ENCODE measurements at regions not wholly inside any gene's neighbourhood (a gene's known extent, or its start where the extent isn't known, plus 50 kb on each side); places are given as distances from the start of the nearest gene placed in this dataset.
"Not testable (repeated sequence)": the region's sequence is repeated elsewhere in the genome, so short reads cannot be mapped to it uniquely, and the experiment has no call there.

GRCh38 chr6:133051240-133051639 lies 189.9 kb upstream of the EYA4 start:
- DNase-seq (ENCODE audit: low read depth, low spot score): no peak

DNA sequence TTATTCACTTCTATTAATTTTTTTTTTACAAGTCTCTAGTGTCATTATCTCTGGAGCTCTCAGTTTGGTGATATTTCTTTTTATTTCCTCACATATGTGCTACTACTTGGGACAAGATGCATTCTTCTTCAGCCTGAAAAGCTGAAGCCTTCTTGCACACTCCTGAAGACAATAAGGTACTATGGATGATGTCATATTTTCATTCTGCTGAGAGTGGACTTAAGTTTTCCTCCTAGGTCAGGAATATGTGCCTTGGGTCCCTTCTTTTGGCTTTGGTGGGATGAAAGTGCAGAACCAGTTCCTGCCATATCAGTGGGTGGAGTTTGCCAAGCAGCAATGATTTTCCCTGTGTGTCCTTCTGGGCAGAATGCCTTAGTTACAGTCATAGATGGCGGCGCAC lies 188.7 kb upstream of the EYA4 start:
- DNase-seq (ENCODE audit: low read depth, low spot score): no peak

GRCh38 chr6:133055441-133055966 lies 185.7 kb upstream of the EYA4 start:
- no peak for DNase-seq (ENCODE audit: low read depth, low spot score)

DNA sequence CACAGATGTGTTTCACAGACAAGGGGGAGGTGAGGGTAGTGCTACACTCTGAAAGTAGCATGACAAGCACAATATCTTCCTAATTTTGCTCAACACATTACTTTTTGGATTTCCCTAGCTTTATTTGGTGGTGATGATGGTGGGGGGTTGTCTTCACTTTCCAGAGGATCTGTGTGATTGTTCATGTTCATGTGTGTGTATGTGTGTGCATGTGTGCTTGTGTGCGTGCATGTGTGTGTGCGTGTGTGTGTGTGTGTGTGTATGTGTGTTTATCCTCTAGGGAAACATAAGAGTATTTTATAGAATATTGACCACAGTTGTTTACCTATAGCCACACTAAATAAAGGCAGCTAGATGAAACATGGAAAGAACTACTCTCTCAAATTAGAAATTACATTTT lies 183.8 kb upstream of the EYA4 start:
- DNase-seq (ENCODE audit: low read depth, low spot score): no peak

DNA sequence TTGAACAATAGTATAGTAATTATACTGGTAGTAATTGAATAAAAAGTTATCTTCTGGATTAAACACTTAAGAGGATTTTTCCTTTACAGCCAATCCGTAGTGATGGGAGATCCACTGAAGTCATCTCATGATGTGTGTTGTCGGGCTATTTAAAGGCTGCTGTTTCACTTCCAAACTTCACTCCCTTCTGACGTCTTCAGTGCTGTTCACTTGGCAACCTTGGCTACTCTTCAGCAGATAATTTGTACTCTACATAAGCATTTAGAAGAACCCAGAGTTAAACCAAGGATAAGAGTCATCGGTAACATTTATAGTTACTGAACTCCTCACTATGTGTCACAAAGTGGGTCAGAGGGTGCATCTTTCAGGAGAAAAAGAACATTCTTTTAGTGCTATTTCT lies 179.1 kb upstream of the EYA4 start:
- no peak for DNase-seq (ENCODE audit: low read depth, low spot score)

DNA sequence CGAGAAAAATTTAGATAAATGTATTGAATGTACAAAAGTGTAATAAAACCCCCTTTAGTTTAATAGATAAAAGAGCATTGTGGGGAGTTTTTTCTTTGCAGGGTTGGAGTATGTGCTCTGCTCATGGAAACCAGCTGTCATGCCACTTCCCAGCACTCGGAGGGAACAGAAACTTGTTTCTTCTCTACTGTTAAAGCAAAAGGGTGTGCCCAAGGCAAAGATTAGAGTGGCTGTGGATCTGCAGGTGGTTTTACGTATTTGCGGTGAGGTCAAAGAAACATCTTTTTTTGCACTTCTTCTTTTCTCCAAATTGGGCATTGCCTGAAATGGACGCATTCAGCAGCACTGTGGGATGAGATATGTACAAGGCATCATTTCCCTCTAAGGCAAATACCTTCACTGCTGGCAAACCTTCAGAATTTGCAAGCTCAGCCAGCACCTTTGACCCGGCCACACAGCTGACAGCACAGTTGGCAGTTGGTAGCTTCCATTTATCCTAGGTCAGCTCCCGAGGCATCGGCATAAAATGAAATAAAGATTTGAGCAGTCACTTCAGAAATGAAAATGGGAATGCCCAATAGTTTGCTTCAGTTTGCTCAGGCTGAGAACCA lies 178.4 kb upstream of the EYA4 start:
- no peak for DNase-seq (ENCODE audit: low read depth, low spot score)

GRCh38 chr6:133067960-133068359 lies 173.2 kb upstream of the EYA4 start:
- DNase-seq (ENCODE audit: low read depth, low spot score): no peak

DNA sequence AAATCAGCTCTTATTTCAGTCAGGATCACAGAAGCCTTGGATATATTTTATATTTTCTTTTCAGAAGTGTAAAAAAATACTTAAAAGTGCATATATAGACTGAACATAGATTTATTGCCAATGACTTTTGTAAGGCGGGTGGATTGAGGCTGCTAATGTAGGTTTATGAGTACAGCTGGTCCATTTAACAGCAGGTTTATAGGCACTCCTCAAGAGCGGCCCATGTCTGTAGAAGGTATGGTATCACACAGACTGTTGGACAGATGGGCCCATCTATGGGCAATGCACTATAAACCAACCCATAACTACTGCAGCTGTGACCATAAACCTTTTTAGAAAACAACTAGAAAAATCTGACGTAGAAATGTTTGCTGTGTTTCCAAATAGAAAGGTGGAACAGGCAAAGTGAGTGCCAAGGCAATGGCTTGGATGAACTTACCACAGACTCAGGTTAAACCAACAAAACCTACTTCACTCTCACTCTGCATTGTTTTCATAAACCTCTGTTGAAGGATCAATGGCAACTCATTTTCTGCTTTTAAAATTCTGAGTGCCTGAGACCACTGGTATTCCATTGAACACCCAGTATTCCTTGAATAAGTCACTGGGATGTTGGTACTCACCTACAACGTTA lies 170.6 kb upstream of the EYA4 start:
- DNase-seq (ENCODE audit: low read depth, low spot score): no peak

GRCh38 chr6:133079901-133080300 lies 161.3 kb upstream of the EYA4 start:
- no peak for DNase-seq (ENCODE audit: low read depth, low spot score)

GRCh38 chr6:133083248-133083967 lies 157.7 kb upstream of the EYA4 start:
- no peak for DNase-seq (ENCODE audit: low read depth, low spot score)

DNA sequence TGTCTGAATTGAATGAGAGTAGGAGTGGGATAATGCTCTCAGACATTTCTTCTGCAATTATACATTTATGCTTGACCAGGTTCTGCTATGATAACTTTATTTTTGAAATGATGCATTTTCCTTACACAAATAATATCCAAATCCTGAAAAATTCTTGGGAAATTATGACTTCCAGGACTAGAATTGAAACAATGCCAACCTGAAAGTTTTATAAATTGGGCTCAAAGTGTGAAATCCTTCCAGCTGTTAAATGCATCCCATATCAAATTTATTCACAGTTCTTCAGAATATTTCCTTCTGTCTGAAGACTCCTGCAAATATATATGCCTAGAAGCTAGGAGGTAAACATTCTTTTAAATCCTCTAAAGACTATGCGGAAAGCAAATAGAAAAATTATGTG lies 155.7 kb upstream of the EYA4 start:
- DNase-seq (ENCODE audit: low read depth, low spot score): no peak

DNA sequence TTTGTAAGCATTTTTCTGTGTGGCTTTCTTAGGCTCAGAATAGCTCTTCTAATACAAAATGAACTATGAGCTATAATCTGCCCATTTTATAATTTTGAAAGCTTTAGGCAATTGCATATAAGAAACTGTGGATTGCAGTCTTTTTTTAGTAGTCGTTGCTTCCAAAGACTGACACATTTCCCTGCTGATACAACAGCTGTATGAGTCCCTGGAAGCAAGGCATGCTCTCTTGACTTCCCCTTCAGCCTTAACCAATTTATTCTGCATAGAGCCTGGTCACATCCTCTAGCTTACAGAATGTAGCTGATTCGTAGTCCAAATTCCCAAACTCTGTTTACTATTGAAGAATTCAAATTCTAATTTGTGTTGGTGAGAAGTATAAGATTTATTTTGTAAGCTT lies 155.3 kb upstream of the EYA4 start:
- no peak for DNase-seq (ENCODE audit: low read depth, low spot score)

GRCh38 chr6:133088931-133089695 lies 152.0 kb upstream of the EYA4 start:
- DNase-seq (ENCODE audit: low read depth, low spot score): no peak

DNA sequence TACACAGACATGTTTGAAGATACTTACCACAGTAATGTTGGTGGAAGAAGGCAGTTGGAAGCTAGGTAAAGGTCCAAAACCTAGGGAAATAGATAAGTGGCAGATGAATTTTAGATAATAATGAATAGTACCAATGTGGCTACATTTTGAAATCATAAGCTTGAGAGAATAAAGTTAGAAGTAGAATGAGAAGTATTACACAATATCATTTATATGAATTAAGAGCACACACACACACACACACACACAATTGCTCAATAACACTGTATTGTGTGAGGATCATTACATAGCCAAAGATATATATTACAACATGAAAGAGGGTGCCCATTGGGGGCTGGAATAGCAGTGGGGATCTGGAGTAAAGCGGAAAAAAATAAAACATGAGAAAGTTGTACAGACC lies 149.0 kb upstream of the EYA4 start:
- no peak for DNase-seq (ENCODE audit: low read depth, low spot score)

DNA sequence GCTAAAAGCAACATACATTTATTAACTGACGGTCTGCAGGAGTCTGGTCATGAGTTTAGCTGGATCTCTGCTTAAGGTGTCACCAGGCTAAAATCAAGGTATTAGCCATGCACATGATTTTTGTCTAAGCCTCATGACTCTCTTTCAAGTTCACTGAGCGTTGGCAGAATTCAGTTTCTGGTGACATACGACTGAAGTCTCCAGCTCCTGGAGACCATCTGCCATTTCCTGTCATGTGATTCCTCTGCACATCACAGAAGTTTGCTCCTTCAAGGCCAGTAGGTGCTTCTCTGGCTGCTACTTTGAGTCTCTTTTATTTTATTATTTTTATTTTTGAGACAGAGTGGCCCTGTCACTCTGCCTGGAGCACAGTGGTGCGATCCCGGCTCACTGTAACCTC lies 148.4 kb upstream of the EYA4 start:
- DNase-seq (ENCODE audit: low read depth, low spot score): no peak

DNA sequence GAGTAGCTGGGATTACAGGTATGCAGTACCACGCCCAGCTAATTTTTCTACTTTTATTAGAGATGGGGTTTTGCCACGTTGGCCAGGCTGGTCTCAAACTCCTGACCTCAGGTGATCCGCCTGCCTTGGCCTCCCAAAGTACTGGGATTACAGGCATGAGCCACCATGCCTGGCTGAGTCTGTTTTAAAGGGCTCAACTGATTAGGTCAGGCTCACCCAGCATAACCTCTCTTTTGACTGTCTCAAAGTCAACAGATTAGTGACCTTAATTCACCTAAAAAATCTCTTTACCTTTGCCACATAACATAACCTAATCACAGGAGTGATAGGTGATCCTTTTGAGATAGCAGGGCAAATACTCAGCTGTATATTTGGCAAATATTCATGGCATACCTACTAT lies 147.9 kb upstream of the EYA4 start:
- not testable (repeated sequence) for DNase-seq (ENCODE audit: low read depth, low spot score)

DNA sequence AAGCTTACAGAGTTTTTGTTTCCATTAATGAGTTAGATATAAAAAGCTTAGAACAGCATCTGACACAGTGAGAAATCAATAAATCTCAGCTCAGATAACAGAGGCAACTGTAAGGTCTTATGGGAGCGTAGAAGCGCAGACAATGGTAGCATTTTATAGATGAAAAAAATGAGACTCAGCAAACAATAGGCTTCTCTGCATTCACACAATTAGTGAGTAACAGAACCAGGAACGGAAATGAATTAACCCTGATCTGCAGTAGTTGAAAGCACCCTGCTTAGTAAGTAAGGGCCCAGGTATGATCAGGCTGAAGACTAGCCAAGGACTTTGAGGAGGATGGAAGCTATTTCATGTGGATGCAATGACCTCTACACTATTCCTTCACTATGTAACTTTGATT lies 147.2 kb upstream of the EYA4 start:
- no peak for DNase-seq (ENCODE audit: low read depth, low spot score)

GRCh38 chr6:133097208-133097607 lies 143.9 kb upstream of the EYA4 start:
- DNase-seq (ENCODE audit: low read depth, low spot score): no peak

- no peak for DNase-seq (ENCODE audit: low read depth, low spot score)
Observed at GRCh38 chr6:133099573-133099972, 141.6 kb upstream of the EYA4 start.

- DNase-seq (ENCODE audit: low read depth, low spot score): no peak
Observed at GRCh38 chr6:133100865-133101264, 140.3 kb upstream of the EYA4 start.

DNA sequence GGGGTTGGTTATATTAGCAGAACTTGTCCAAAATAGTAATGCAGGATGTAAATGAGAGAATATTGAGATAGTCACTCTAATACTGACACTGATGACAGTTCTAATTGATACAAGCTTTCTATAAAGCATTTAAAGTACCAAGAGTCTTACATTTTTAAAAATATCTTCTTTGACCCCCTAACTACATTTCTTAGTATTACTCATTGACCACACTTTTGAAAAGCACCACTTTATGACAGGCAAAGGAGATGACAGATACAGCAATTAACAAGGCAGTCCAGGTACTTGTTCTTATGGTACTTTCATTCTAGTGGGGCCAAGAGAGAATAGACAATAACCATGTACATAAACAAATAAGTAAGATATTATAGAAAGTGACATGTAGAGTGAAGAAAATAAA lies 139.4 kb upstream of the EYA4 start:
- no peak for DNase-seq (ENCODE audit: low read depth, low spot score)

DNA sequence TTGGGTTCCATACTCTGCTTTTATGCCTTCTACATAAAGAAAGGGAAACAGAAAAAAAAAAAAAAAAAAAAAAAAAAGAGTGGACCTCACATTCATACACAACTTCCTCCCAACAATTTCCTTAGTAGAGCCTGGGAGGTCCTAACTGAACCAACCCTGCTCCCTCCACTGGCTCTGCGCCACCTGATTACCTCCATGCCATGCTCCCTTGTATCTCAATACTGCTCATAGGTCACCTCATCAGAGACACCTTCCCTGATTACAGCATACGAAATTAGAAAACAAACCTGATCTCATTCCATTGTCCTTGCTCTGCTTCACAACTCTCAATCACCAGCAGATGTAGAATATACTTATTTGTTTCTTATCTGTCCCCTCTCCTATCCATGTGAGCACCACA lies 134.2 kb upstream of the EYA4 start:
- no peak for DNase-seq (ENCODE audit: low read depth, low spot score)

All from activated naive CD8-positive, alpha-beta T cell treated with anti-CD3 and anti-CD28 coated beads, Interleukin-2, amount 50 U/mL, for 16 hours (primary cell).